Neutrophil (primary cell): ENCODE measurements at regions not wholly inside any gene's neighbourhood (a gene's known extent, or its start where the extent isn't known, plus 50 kb on each side); places are given as distances from the start of the nearest gene placed in this dataset.

Experiments
- H3K27ac ChIP-seq: fragments of 200-600 bp; sonication (generic); 2 replicates; pipeline ENCODE4 v1.5.1; 2016; ENCODE audit warnings: mild to moderate bottlenecking, moderate library complexity
- H3K27me3 ChIP-seq: fragments of 200-600 bp; sonication (generic); 2 replicates; pipeline ENCODE4 v1.6.0; 2016; ENCODE audit warnings: mild to moderate bottlenecking
- H3K36me3 ChIP-seq: fragments of 200-600 bp; sonication (generic); 2 replicates; pipeline ENCODE4 v1.5.1; 2017
- H3K4me1 ChIP-seq, 2 experiments: fragments of 200-600 bp in 1 of 2; sonication (generic) in 1 of 2; 1 replicate in 1 of 2; 2 replicates in 1 of 2; pipeline versions ENCODE4 v1.5.1 to v1.6.1; 2013 to 2016; ENCODE audit warnings: low read depth in 1 of 2, low read length in 1 of 2, mild to moderate bottlenecking in 1 of 2, moderate library complexity in 1 of 2; ENCODE audit not compliant: control insufficient read depth in 1 of 2, insufficient read depth in 1 of 2
- H3K4me3 ChIP-seq, 2 experiments: fragments of 200-600 bp in 1 of 2; sonication (generic) in 1 of 2; 1 replicate in 1 of 2; 2 replicates in 1 of 2; pipeline ENCODE4 v1.5.1; 2013 to 2016; ENCODE audit warnings: low read depth in 1 of 2, low read length in 1 of 2, mild to moderate bottlenecking in 1 of 2, moderate library complexity in 1 of 2
- H3K9me3 ChIP-seq: fragments of 200-600 bp; sonication (generic); 2 replicates; pipeline ENCODE4 v1.5.1; 2016
- TF ChIP-seq, protein P1 (sequence below): fragments of 200-600 bp; sonication (generic); IDR thresholded peaks from 2 replicates; pipeline ENCODE4 v1.5.1; 2016; ENCODE audit warnings: antibody characterized with exemption

DNA sequence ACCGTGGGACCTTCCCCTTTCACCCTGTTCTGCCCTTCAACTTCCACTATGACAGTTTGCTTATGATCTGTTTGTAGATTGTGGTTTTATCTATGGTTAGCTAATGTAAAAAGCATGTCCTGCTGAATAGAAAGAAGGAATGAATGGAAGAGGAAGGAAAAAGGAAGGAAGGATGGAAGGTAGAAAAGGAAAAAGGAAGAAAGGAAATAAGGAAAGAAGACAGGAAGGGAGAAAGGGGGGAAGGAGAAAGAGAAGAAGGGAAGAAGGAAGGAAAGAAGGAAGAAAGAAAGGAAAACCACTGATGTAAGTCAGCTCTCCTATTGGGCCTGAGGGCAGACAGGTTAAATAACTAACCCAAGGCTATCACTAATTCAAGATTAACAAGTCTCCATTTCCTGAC is 319.1 kb upstream of the KLF3 start:
- H3K36me3 ChIP-seq, result no peaks in the 10 kb centered on the region
- TF ChIP-seq, protein P1, sequence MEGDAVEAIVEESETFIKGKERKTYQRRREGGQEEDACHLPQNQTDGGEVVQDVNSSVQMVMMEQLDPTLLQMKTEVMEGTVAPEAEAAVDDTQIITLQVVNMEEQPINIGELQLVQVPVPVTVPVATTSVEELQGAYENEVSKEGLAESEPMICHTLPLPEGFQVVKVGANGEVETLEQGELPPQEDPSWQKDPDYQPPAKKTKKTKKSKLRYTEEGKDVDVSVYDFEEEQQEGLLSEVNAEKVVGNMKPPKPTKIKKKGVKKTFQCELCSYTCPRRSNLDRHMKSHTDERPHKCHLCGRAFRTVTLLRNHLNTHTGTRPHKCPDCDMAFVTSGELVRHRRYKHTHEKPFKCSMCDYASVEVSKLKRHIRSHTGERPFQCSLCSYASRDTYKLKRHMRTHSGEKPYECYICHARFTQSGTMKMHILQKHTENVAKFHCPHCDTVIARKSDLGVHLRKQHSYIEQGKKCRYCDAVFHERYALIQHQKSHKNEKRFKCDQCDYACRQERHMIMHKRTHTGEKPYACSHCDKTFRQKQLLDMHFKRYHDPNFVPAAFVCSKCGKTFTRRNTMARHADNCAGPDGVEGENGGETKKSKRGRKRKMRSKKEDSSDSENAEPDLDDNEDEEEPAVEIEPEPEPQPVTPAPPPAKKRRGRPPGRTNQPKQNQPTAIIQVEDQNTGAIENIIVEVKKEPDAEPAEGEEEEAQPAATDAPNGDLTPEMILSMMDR, result no peak
- no peak overlapping the region for H3K4me3 ChIP-seq
- H3K27me3 ChIP-seq, result no peaks in the 10 kb centered on the region
- H3K4me1 ChIP-seq, result no peaks in the 10 kb centered on the region
- no peak overlapping the region for H3K27ac ChIP-seq
- no peaks in the 10 kb centered on the region for H3K9me3 ChIP-seq

DNA sequence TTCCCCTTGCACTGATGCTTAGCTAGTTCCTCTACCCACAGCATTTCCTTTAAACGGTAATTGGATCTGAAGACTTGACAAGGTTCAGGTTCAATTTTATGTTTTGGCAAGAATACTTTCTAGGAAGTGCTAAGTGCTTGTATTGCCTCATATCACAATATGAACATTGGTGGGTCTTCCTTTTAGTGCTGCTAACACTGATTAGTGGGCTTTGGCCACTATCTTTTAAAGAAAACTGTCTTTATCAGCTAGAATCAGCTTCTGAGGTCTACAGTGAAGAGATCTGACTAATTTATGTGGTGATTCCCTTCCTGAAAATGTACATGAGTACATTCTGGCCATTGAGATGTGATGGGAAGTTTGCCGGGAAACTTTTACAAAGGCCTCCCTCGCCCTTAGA is 316.7 kb upstream of the KLF3 start:
- Histone ChIP-seq H3K4me1 (no peaks in the 10 kb centered on the region), H3K36me3 (no peaks in the 10 kb centered on the region), H3K9me3 (no peaks in the 10 kb centered on the region)

DNA sequence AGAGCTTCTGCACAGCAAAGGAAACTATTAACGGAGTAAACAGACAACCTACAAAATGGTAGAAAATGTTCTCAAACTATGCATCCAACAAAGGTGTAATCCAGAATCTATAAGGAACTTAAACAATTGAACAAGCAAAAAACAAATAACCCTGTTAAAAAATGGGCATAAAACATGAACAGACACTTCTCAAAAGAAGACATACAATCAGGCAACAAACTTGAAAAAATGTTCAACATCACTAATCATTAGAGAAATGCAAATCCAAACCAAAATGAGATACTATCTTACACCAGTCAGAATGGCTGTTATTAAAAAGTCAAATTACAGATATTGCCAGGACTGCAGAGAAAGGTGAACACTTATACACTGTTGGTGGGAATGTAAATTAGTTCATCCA is 309.6 kb upstream of the KLF3 start:
- Histone ChIP-seq H3K27ac (no peak overlapping the region), H3K4me3 (no peak overlapping the region), H3K4me1 (no peaks in the 10 kb centered on the region), H3K27me3 (no peaks in the 10 kb centered on the region), H3K9me3 (no peaks in the 10 kb centered on the region), H3K36me3 (no peaks in the 10 kb centered on the region)
- TF ChIP-seq, protein P1, result no peak

More for the DNA sequence above, 316.7 kb upstream of the KLF3 start:
- H3K27me3 ChIP-seq, result no peaks in the 10 kb centered on the region
- H3K4me3 ChIP-seq, result no peak overlapping the region
- TF ChIP-seq, protein P1, result no peak
- no peak overlapping the region for H3K27ac ChIP-seq

DNA sequence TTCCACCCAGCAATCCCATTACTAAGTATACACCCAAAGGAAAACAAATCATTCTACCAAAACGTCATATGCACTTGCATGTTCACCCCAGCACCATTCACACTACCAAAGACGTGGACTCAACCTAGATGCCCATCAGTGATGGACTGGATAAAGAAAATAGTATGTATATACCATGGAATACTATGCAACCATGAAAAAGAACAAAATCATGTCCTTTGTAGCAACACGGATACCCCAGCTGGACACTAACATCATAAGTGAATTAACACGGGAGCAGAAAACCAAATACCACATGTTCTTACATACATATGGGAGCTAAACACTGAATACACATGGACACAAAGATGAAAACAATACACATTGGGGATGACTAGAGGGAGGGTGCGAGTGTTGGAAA is 309.1 kb upstream of the KLF3 start:
- Histone ChIP-seq H3K4me3 (no peak overlapping the region), H3K27me3 (no peaks in the 10 kb centered on the region), H3K9me3 (no peaks in the 10 kb centered on the region), H3K4me1 (no peaks in the 10 kb centered on the region), H3K36me3 (no peaks in the 10 kb centered on the region), H3K27ac (no peak overlapping the region)
- TF ChIP-seq, protein P1, result no peak

DNA sequence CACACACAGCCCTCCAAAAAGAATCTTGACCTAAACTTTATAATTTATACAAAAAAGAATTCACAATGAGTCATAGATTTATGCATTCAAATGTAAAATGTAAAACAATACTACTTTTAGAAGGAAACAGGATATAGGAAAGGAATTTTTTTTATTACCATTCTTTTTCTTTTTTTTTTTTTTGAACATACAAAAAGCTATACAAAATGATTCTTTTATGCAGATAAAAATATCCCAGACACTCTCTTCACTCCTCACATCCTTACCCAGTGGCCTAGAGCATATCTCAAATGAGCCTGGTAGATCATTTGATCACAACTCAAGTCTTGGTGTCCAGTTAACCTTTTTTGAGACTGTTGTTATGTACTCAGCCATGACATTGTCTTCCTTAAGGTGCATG is 307.3 kb upstream of the KLF3 start:
- Histone ChIP-seq H3K9me3 (no peaks in the 10 kb centered on the region), H3K27me3 (no peaks in the 10 kb centered on the region), H3K27ac (no peak overlapping the region), H3K4me3 (no peak overlapping the region), H3K4me1 (no peaks in the 10 kb centered on the region), H3K36me3 (no peaks in the 10 kb centered on the region)
- TF ChIP-seq, protein P1, result no peak

DNA sequence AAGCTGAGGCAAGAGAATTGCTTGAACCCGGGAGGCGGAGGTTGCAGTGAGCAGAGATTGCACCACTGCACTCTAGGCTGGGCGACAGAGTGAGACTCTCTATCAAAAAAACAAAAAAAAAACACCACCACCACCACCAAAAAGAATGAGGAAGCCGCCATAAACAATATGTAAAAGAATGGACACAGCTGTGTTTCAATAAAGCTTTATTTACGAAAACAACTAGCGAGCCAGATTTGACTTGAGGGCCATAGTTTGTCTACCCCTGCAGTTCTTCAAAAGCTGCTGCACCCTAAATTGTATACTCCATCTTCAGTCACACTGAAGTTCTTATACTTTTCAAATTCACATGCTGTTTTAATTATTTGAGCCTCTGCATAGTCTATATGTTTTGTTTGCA is 306.5 kb upstream of the KLF3 start:
- Histone ChIP-seq H3K4me1 (no peaks in the 10 kb centered on the region), H3K4me3 (no peak overlapping the region), H3K27ac (no peak overlapping the region), H3K36me3 (no peaks in the 10 kb centered on the region), H3K9me3 (no peaks in the 10 kb centered on the region), H3K27me3 (no peaks in the 10 kb centered on the region)
- TF ChIP-seq, protein P1, result no peak
